ENCODE measurements at regions not wholly inside any gene's neighbourhood (a gene's known extent, or its start where the extent isn't known, plus 50 kb on each side); places are given as distances from the start of the nearest gene placed in this dataset.

DNA sequence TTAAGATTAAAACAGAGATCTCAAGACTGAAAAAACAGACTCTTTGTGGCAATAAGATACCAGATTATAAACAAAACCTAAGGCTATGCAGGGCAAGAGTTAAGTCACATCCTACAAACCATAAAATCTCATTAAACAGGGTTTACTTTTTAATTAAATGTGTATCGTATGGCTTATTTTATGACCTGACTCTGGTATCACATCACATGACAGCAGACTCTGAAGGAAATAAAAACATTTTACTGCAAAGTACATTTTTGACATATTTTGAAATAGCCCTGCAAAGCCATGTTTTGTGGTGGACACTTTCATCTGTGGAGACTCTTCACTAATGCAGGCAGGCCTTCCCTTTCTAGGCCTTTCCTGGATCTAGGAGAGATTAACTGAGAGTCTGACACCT is 327.6 kb upstream of the CLEC14A start:
- H3K79me2 ChIP-seq (ENCODE audit: control insufficient read depth in 1 of 2, insufficient read depth in 2 of 2, low read length in 2 of 2), result no peaks in the 10 kb centered on the region
- H3K23ac ChIP-seq (ENCODE audit: insufficient read length), result no peak overlapping the region
- H3K4me1 ChIP-seq (replicated peaks in 1 of 4; ENCODE audit: control insufficient read depth in 3 of 4, insufficient read depth in 4 of 4, low read length in 3 of 4), result 0 out of 7 replicates have a peak, but pooled peaks cover 0 to under 1% (median 0%) of the 10 kb centered on the region in 4 experiments
- no peak overlapping the region for H2BK12ac ChIP-seq (ENCODE audit: low read depth, low read length)
- no peak overlapping the region for H2BK120ac ChIP-seq (replicated peaks; ENCODE audit: low read depth, low read length)
- no peak overlapping the region for H3K4me2 ChIP-seq (ENCODE audit: insufficient read depth in 1 of 2, low read depth in 2 of 2, low read length in 2 of 2)
- H4K8ac ChIP-seq (ENCODE audit: extremely low read depth, insufficient read depth, low read length), result no peak overlapping the region
- H4K91ac ChIP-seq (replicated peaks; ENCODE audit: insufficient read length, low read length), result no peak overlapping the region
- DNase-seq (ENCODE audit: low read depth in 1 of 2, low spot score in 2 of 2) (no peak), FAIRE-seq (no peak)
- TF ChIP-seq SIN3A (conservative IDR thresholded peaks at IDR 0.05 in 1 of 2, IDR thresholded peaks at IDR 0.05 in 1 of 2; ENCODE audit: low read depth in 1 of 2, low read length in 2 of 2), result no peak
- H3K27me3 ChIP-seq (replicated peaks in 1 of 4; ENCODE audit: control insufficient read depth in 3 of 4, extremely low read depth in 1 of 4, insufficient read depth in 3 of 4, low read length in 3 of 4), result no peaks in the 10 kb centered on the region
- H3K9me3 ChIP-seq (ENCODE audit: insufficient read depth in 2 of 2, low read depth in 1 of 2, low read length in 1 of 2), result no peaks in the 10 kb centered on the region
- no peak overlapping the region for H3K9ac ChIP-seq (replicated peaks in 1 of 4; ENCODE audit: extremely low read depth in 1 of 4, low read depth in 3 of 4, low read length in 3 of 4)
- no peaks in the 10 kb centered on the region for H4K20me1 ChIP-seq (replicated peaks in 1 of 2; ENCODE audit: control insufficient read depth in 1 of 2, insufficient read depth in 2 of 2, low read length in 2 of 2)
- H3K36me3 ChIP-seq (ENCODE audit: control insufficient read depth in 2 of 4, insufficient read depth in 4 of 4, low read length in 3 of 4), result no peaks in the 10 kb centered on the region
- CTCF ChIA-PET (ENCODE audit: partially characterized antibody), result interaction anchor here (1.2 kb wide), 1 partner anchor 18 kb away, joined by 3 read pairs; no protein-coding TSS in a partner anchor
- no peak overlapping the region for H3K56ac ChIP-seq (replicated peaks; ENCODE audit: insufficient read length, low read depth, low read length)
- no peak overlapping the region for H2BK5ac ChIP-seq (ENCODE audit: low read depth, low read length)
- no peak overlapping the region for H4K5ac ChIP-seq (ENCODE audit: insufficient read length, low read depth, low read length)
- no peak overlapping the region for H3K4ac ChIP-seq (replicated peaks; ENCODE audit: insufficient read length, low read depth, low read length)
- no peaks in the 10 kb centered on the region for H3K23me2 ChIP-seq (ENCODE audit: low read depth, low read length)
- H3K79me1 ChIP-seq (ENCODE audit: low read depth, low read length), result no peaks in the 10 kb centered on the region
- no peak overlapping the region for H2BK15ac ChIP-seq (ENCODE audit: low read length)
- H2AK5ac ChIP-seq (ENCODE audit: low read depth, low read length), result no peak overlapping the region
- no peak overlapping the region for H3K18ac ChIP-seq (ENCODE audit: extremely low read depth, low read length)
- 93% methylated on average over 1 of the region's 1 CpG; no CpG with 5 or more reads in 1 of the 2 experiments for WGBS, 2 experiments (ENCODE audit: extremely low coverage in 1 of 2, insufficient coverage in 1 of 2, insufficient read length in 1 of 2, insufficient replicate concordance in 2 of 2, low coverage in 1 of 2, low lambda C conversion rate in 2 of 2, missing lambda C conversion rate in 1 of 2)
- no peak overlapping the region for H3K27ac ChIP-seq (ENCODE audit: low read depth, low read length)
- no peak overlapping the region for H2BK20ac ChIP-seq (ENCODE audit: low read length)
- no peak overlapping the region for H3K4me3 ChIP-seq (ENCODE audit: extremely low read depth in 1 of 4, insufficient read depth in 2 of 4, low read depth in 3 of 4, low read length in 4 of 4)
- H2AFZ ChIP-seq (ENCODE audit: low read length), result no peak overlapping the region
- POLR2A ChIA-PET (ENCODE audit: partially characterized antibody), result interaction anchor here (1.5 kb wide), 1 partner anchor 10 kb away, joined by 4 read pairs; no protein-coding TSS in a partner anchor
- no peak overlapping the region for H3K14ac ChIP-seq (ENCODE audit: insufficient read length)

All from H1 (cell line).